ENCODE measurements at regions not wholly inside any gene's neighbourhood (a gene's known extent, or its start where the extent isn't known, plus 50 kb on each side); places are given as distances from the start of the nearest gene placed in this dataset.

GRCh38 chr12:42981379-42981778 lies 391.8 kb upstream of the PRICKLE1 start:
- no peaks in the 10 kb centered on the region for H3K9me3 ChIP-seq (ENCODE audit: low read length)
- TF ChIP-seq CTCF (conservative IDR thresholded peaks at IDR 0.05; ENCODE audit: low read depth, low read length), result no peak
- no peak for TF ChIP-seq EZH2 (IDR thresholded peaks at IDR 0.05; ENCODE audit: low read length, unreplicated experiment)
- TF ChIP-seq EZH2phosphoT487 (IDR thresholded peaks at IDR 0.05; ENCODE audit: borderline replicate concordance, low read length), result no peak
- no peaks in the 10 kb centered on the region for H3K27me3 ChIP-seq (ENCODE audit: low read length)
- ATAC-seq (peak; percentile 93), DNase-seq (peak; percentile 80)
- no peaks in the 10 kb centered on the region for H3K79me2 ChIP-seq (ENCODE audit: low read length)
- H3K4me1 ChIP-seq (ENCODE audit: insufficient read depth, low read length), result peaks cover 24% of the 10 kb centered on the region
- ChIA-PET POLR2A (ENCODE audit: unreplicated experiment) (no interaction called here), CTCF (interaction anchor here (0.7 kb wide), 1 partner anchor 16 kb away, joined by 3 read pairs; no protein-coding TSS in a partner anchor)
- H3K9ac ChIP-seq (ENCODE audit: low read length), result no peak overlapping the region
- no peaks in the 10 kb centered on the region for H3K36me3 ChIP-seq (ENCODE audit: low read depth, low read length)
- no peaks in the 10 kb centered on the region for H4K20me1 ChIP-seq (ENCODE audit: low read length)
- H3F3A ChIP-seq (ENCODE audit: low read length, unreplicated experiment), result no peaks in the 10 kb centered on the region
- H2AFZ ChIP-seq (ENCODE audit: low read length), result no peak overlapping the region
- BruUV-seq (replicated peaks), result no TSS peak
- 0 out of 2 replicates have a peak overlapping the region, but pooled peaks have one; percentile 15 for H3K27ac ChIP-seq (ENCODE audit: low read length)
- 0 out of 2 replicates have a peak, but pooled peaks cover 4% of the 10 kb centered on the region for H3K9me2 ChIP-seq (replicated peaks; ENCODE audit: low read length)
- no peak overlapping the region for H3K4me3 ChIP-seq (ENCODE audit: low read length)
- peak overlapping the region; percentile 37; the same call in 1 of the 2 replicates for H3K4me2 ChIP-seq (ENCODE audit: low read length)
- intact Hi-C loops (cut with micrococcal nuclease), result loop anchor here (2.0 to 5.0 kb wide), 2 partner anchors 21 to 296 kb away; no protein-coding TSS in a partner anchor

- intact Hi-C loops (cut with micrococcal nuclease), result loop anchor here (2.0 to 5.0 kb wide), 2 partner anchors 20 to 297 kb away; no protein-coding TSS in a partner anchor
- Histone ChIP-seq H3K27me3 (ENCODE audit: low read length) (no peaks in the 10 kb centered on the region), H3K4me3 (ENCODE audit: low read length) (no peak overlapping the region), H3F3A (ENCODE audit: low read length, unreplicated experiment) (no peaks in the 10 kb centered on the region), H3K9me2 (replicated peaks; ENCODE audit: low read length) (0 out of 2 replicates have a peak, but pooled peaks cover 4% of the 10 kb centered on the region), H3K9me3 (ENCODE audit: low read length) (no peaks in the 10 kb centered on the region), H3K9ac (ENCODE audit: low read length) (no peak overlapping the region), H4K20me1 (ENCODE audit: low read length) (no peaks in the 10 kb centered on the region), H3K36me3 (ENCODE audit: low read depth, low read length) (no peaks in the 10 kb centered on the region), H3K79me2 (ENCODE audit: low read length) (no peaks in the 10 kb centered on the region), H3K4me2 (ENCODE audit: low read length) (no peak overlapping the region), H2AFZ (ENCODE audit: low read length) (no peak overlapping the region), H3K4me1 (ENCODE audit: insufficient read depth, low read length) (peaks cover 24% of the 10 kb centered on the region), H3K27ac (ENCODE audit: low read length) (no peak overlapping the region)
- POLR2A ChIA-PET (ENCODE audit: unreplicated experiment), result no interaction called here
- ATAC-seq, result no peak
- no peak for DNase-seq
- CTCF ChIA-PET, result no interaction called here
- TF ChIP-seq EZH2phosphoT487 (IDR thresholded peaks at IDR 0.05; ENCODE audit: borderline replicate concordance, low read length), result no peak
- no peak for TF ChIP-seq CTCF (conservative IDR thresholded peaks at IDR 0.05; ENCODE audit: low read depth, low read length)
- TF ChIP-seq EZH2 (IDR thresholded peaks at IDR 0.05; ENCODE audit: low read length, unreplicated experiment), result no peak
- BruUV-seq (replicated peaks), result no TSS peak
Measured at GRCh38 chr12:42980441-42980840, 390.9 kb upstream of the PRICKLE1 start.

- Histone ChIP-seq H4K20me1 (ENCODE audit: low read length) (no peaks in the 10 kb centered on the region), H3K36me3 (ENCODE audit: low read depth, low read length) (no peaks in the 10 kb centered on the region), H3K9me2 (replicated peaks; ENCODE audit: low read length) (0 out of 2 replicates have a peak, but pooled peaks cover 4% of the 10 kb centered on the region), H3K4me2 (ENCODE audit: low read length) (no peak overlapping the region), H2AFZ (ENCODE audit: low read length) (no peak overlapping the region), H3K27ac (ENCODE audit: low read length) (no peak overlapping the region), H3K9ac (ENCODE audit: low read length) (no peak overlapping the region), H3F3A (ENCODE audit: low read length, unreplicated experiment) (no peaks in the 10 kb centered on the region), H3K4me1 (ENCODE audit: insufficient read depth, low read length) (peaks cover 24% of the 10 kb centered on the region), H3K27me3 (ENCODE audit: low read length) (no peaks in the 10 kb centered on the region), H3K79me2 (ENCODE audit: low read length) (no peaks in the 10 kb centered on the region), H3K9me3 (ENCODE audit: low read length) (no peaks in the 10 kb centered on the region), H3K4me3 (ENCODE audit: low read length) (no peak overlapping the region)
- ATAC-seq, result no peak
- DNase-seq, result no peak
- no TSS peak for BruUV-seq (replicated peaks)
- TF ChIP-seq CTCF (conservative IDR thresholded peaks at IDR 0.05; ENCODE audit: low read depth, low read length), result no peak
- no peak for TF ChIP-seq EZH2 (IDR thresholded peaks at IDR 0.05; ENCODE audit: low read length, unreplicated experiment)
- TF ChIP-seq EZH2phosphoT487 (IDR thresholded peaks at IDR 0.05; ENCODE audit: borderline replicate concordance, low read length), result no peak
- intact Hi-C loops (cut with micrococcal nuclease), result loop anchor here (2.0 to 5.0 kb wide), 2 partner anchors 19 to 298 kb away; no protein-coding TSS in a partner anchor
- ChIA-PET POLR2A (ENCODE audit: unreplicated experiment) (interaction anchor here (0.6 kb wide), 1 partner anchor 589 kb away, joined by 3 read pairs; no protein-coding TSS in a partner anchor), CTCF (no interaction called here)
Measured at GRCh38 chr12:42979746-42980145, 390.2 kb upstream of the PRICKLE1 start.

All from PC-3 (cell line).